Duodenal mucosa (tissue), 2 donors: ENCODE measurements at regions not wholly inside any gene's neighbourhood (a gene's known extent, or its start where the extent isn't known, plus 50 kb on each side); places are given as distances from the start of the nearest gene placed in this dataset.

Experiments
- H3K27ac ChIP-seq: one replicate; pipeline ENCODE4 v1.7.0; 2013; ENCODE audit warnings: low read depth, low read length
- H3K27me3 ChIP-seq, 2 donors: one replicate each; pipeline ENCODE4 v1.7.0; 2013; ENCODE audit warnings: low read length in 2 of 2, control low read depth in 1 of 2; ENCODE audit not compliant: insufficient read depth in 2 of 2, control insufficient read depth in 1 of 2
- H3K36me3 ChIP-seq, 2 donors: one replicate each; pipeline ENCODE4 v1.7.0; 2013; ENCODE audit warnings: low read length in 2 of 2, control low read depth in 1 of 2; ENCODE audit not compliant: insufficient read depth in 2 of 2, control insufficient read depth in 1 of 2
- H3K4me1 ChIP-seq, 2 donors: one replicate each; pipeline ENCODE4 v1.7.0; 2013; ENCODE audit warnings: low read length in 2 of 2, control low read depth in 1 of 2; ENCODE audit not compliant: insufficient read depth in 2 of 2, control insufficient read depth in 1 of 2
- H3K4me3 ChIP-seq, 2 donors: one replicate each; pipeline ENCODE4 v1.7.0; 2013; ENCODE audit warnings: low read length in 2 of 2, low read depth in 1 of 2
- H3K9ac ChIP-seq, 2 donors: one replicate each; pipeline ENCODE4 v1.7.0; 2013; ENCODE audit warnings: low read length in 2 of 2, low read depth in 1 of 2
- H3K9me3 ChIP-seq, 2 donors: one replicate each; pipeline ENCODE4 v1.7.0; 2013; ENCODE audit warnings: low read length in 2 of 2, control low read depth in 1 of 2; ENCODE audit not compliant: control insufficient read depth in 1 of 2

GRCh38 chr15:45780352-45780751, 145.5 kb downstream of the SQOR start:
- Histone ChIP-seq H3K9me3 (no peaks in the 10 kb centered on the region), H3K36me3 (no peaks in the 10 kb centered on the region), H3K27me3 (peaks cover 3 to 4% of the 10 kb centered on the region in 2 donors), H3K27ac (no peak overlapping the region), H3K4me1 (no peaks in the 10 kb centered on the region), H3K4me3 (no peak overlapping the region), H3K9ac (no peak overlapping the region)

GRCh38 chr15:45784656-45785055, 149.8 kb downstream of the SQOR start:
- Histone ChIP-seq H3K27me3 (peaks cover 3 to 4% of the 10 kb centered on the region in 2 donors), H3K36me3 (no peaks in the 10 kb centered on the region), H3K27ac (no peak overlapping the region), H3K9me3 (no peaks in the 10 kb centered on the region), H3K4me1 (no peaks in the 10 kb centered on the region), H3K4me3 (no peak overlapping the region), H3K9ac (no peak overlapping the region)

- Histone ChIP-seq H3K36me3 (no peaks in the 10 kb centered on the region), H3K9ac (no peak overlapping the region), H3K4me1 (no peaks in the 10 kb centered on the region), H3K9me3 (no peaks in the 10 kb centered on the region), H3K27ac (no peak overlapping the region), H3K4me3 (no peak overlapping the region), H3K27me3 (peaks cover 3 to 4% of the 10 kb centered on the region in 2 donors)
Observed at GRCh38 chr15:45785897-45786296, 151.1 kb downstream of the SQOR start.

GRCh38 chr15:45790325-45790943, 155.6 kb downstream of the SQOR start:
- H3K4me1 ChIP-seq = no peaks in the 10 kb centered on the region
- H3K27me3 ChIP-seq = no peaks in the 10 kb centered on the region
- H3K9me3 ChIP-seq = no peaks in the 10 kb centered on the region
- no peak overlapping the region for H3K9ac ChIP-seq
- no peak overlapping the region for H3K27ac ChIP-seq
- H3K4me3 ChIP-seq = no peak overlapping the region
- no peaks in the 10 kb centered on the region for H3K36me3 ChIP-seq

- no peaks in the 10 kb centered on the region for H3K9me3 ChIP-seq
- H3K4me1 ChIP-seq = no peaks in the 10 kb centered on the region
- no peak overlapping the region for H3K9ac ChIP-seq
- no peak overlapping the region for H3K27ac ChIP-seq
- H3K4me3 ChIP-seq = no peak overlapping the region
- H3K27me3 ChIP-seq = no peaks in the 10 kb centered on the region
- H3K36me3 ChIP-seq = no peaks in the 10 kb centered on the region
Observed at GRCh38 chr15:45794304-45794703, 159.5 kb downstream of the SQOR start.

- H3K27me3 ChIP-seq = no peaks in the 10 kb centered on the region
- no peak overlapping the region for H3K9ac ChIP-seq
- H3K4me1 ChIP-seq = no peaks in the 10 kb centered on the region
- H3K27ac ChIP-seq = no peak overlapping the region
- H3K9me3 ChIP-seq = no peaks in the 10 kb centered on the region
- H3K4me3 ChIP-seq = no peak overlapping the region
- no peaks in the 10 kb centered on the region for H3K36me3 ChIP-seq
Observed at GRCh38 chr15:45794712-45795439, 160.0 kb downstream of the SQOR start.

- H3K4me1 ChIP-seq = no peaks in the 10 kb centered on the region
- H3K9ac ChIP-seq = no peak overlapping the region
- H3K27me3 ChIP-seq = no peaks in the 10 kb centered on the region
Observed at GRCh38 chr15:45795440-45796069, 160.7 kb downstream of the SQOR start.

GRCh38 chr15:45796433-45796832, 161.6 kb downstream of the SQOR start:
- no peaks in the 10 kb centered on the region for H3K27me3 ChIP-seq
- no peaks in the 10 kb centered on the region for H3K9me3 ChIP-seq
- H3K4me3 ChIP-seq = no peak overlapping the region
- no peaks in the 10 kb centered on the region for H3K4me1 ChIP-seq
- H3K36me3 ChIP-seq = no peaks in the 10 kb centered on the region
- no peak overlapping the region for H3K27ac ChIP-seq
- H3K9ac ChIP-seq = no peak overlapping the region

More at GRCh38 chr15:45795440-45796069, 160.7 kb downstream of the SQOR start:
- H3K4me3 ChIP-seq = no peak overlapping the region
- H3K9me3 ChIP-seq = no peaks in the 10 kb centered on the region
- no peaks in the 10 kb centered on the region for H3K36me3 ChIP-seq
- H3K27ac ChIP-seq = no peak overlapping the region

GRCh38 chr15:45799508-45799907, 164.7 kb downstream of the SQOR start:
- no peak overlapping the region for H3K9ac ChIP-seq
- no peaks in the 10 kb centered on the region for H3K27me3 ChIP-seq
- no peaks in the 10 kb centered on the region for H3K9me3 ChIP-seq
- no peaks in the 10 kb centered on the region for H3K4me1 ChIP-seq
- H3K36me3 ChIP-seq = no peaks in the 10 kb centered on the region
- no peak overlapping the region for H3K4me3 ChIP-seq
- H3K27ac ChIP-seq = no peak overlapping the region

GRCh38 chr15:45801543-45801942, 166.7 kb downstream of the SQOR start:
- Histone ChIP-seq H3K27ac (no peak overlapping the region), H3K27me3 (no peaks in the 10 kb centered on the region), H3K9ac (no peak overlapping the region), H3K4me3 (no peak overlapping the region), H3K9me3 (no peaks in the 10 kb centered on the region), H3K4me1 (no peaks in the 10 kb centered on the region), H3K36me3 (no peaks in the 10 kb centered on the region)
